SH-SY5Y (cell line): ENCODE measurements at regions not wholly inside any gene's neighbourhood (a gene's known extent, or its start where the extent isn't known, plus 50 kb on each side); places are given as distances from the start of the nearest gene placed in this dataset.

Experiments
- GATA2 ChIP-seq: IDR thresholded peaks from 2 replicates; pipeline ENCODE4 v1.6.1; 2011; ENCODE audit warnings: mild to moderate bottlenecking, low read depth, low read length
- GATA3 ChIP-seq: IDR thresholded peaks from 2 replicates; pipeline ENCODE4 v1.6.1; 2011; ENCODE audit warnings: low read depth, mild to moderate bottlenecking, low read length, moderate library complexity

- TF ChIP-seq GATA2 = no peak
- TF ChIP-seq GATA3 = no peak
Observed at GRCh38 chr11:119785131-119785530, 56.1 kb upstream of the NECTIN1 start.
